ENCODE measurements at regions not wholly inside any gene's neighbourhood (a gene's known extent, or its start where the extent isn't known, plus 50 kb on each side); places are given as distances from the start of the nearest gene placed in this dataset.

DNA sequence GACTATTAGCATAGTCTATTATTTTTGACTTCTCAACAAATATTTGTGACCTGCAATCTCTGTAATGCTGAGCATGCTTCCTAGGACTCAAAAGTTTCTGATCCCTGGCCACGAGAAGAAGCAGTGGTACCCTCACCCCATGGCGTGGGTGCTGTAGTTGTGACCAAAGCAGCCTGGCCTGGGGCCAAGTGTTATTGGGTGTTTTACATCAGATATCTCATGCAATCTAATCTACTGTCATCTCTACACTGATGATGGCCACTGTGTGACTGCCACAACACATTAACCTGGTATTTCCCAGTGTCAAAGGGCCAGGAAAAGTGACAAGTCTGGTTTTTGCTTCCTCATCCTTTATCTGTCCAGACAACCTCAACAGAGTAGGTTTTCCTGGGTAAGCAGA, 80.8 kb upstream of the WIPF1 start:
- no peak for TF ChIP-seq CTCF (conservative IDR thresholded peaks at IDR 0.05 in 1 of 2, IDR thresholded peaks at IDR 0.05 in 1 of 2; ENCODE audit: low read depth in 1 of 2, low read length in 2 of 2)
- TF ChIP-seq EZH2 (IDR thresholded peaks at IDR 0.05; ENCODE audit: low read length, missing control alignments): no peak
